Suprapubic skin (tissue), 4 donors: ENCODE measurements at regions not wholly inside any gene's neighbourhood (a gene's known extent, or its start where the extent isn't known, plus 50 kb on each side); places are given as distances from the start of the nearest gene placed in this dataset.

ENCODE experiments used
- DNase-seq, 2 donors: peaks; one replicate each; pipeline ENCODE4 v3.0.0-alpha.2; 2019; ENCODE audit warnings: low spot score in 2 of 2
- H3K27ac ChIP-seq: fragments of 200-600 bp; sonication (generic); one replicate; pipeline ENCODE4 v1.5.1; 2019
- H3K27me3 ChIP-seq: fragments of 200-600 bp; sonication (generic); one replicate; pipeline ENCODE4 v1.5.1; 2019
- H3K36me3 ChIP-seq: fragments of 200-600 bp; sonication (generic); one replicate; pipeline ENCODE4 v1.5.1; 2019
- H3K4me1 ChIP-seq: fragments of 200-600 bp; sonication (generic); one replicate; pipeline ENCODE4 v1.5.1; 2019
- H3K4me3 ChIP-seq: fragments of 200-600 bp; sonication (generic); one replicate; pipeline ENCODE4 v1.5.1; 2019; ENCODE audit warnings: mild to moderate bottlenecking
- H3K9me3 ChIP-seq: fragments of 200-600 bp; sonication (generic); one replicate; pipeline ENCODE4 v1.5.1; 2019
- EP300 ChIP-seq: sonication (generic); formaldehyde crosslinking; IDR thresholded peaks from one replicate; pipeline ENCODE4 v1.6.1; 2017; ENCODE audit warnings: antibody characterized with exemption
- POLR2A ChIP-seq, 2 donors: fragments of 450-650 bp; IDR thresholded peaks; one replicate each; pipeline ENCODE4 v1.6.1; 2017; ENCODE audit warnings: antibody characterized with exemption in 2 of 2, mild to moderate bottlenecking in 2 of 2, moderate library complexity in 2 of 2
- POLR2AphosphoS5 ChIP-seq, 3 donors: sonication (generic); formaldehyde crosslinking; IDR thresholded peaks; one replicate each; pipeline ENCODE4 v1.6.1; 2017; ENCODE audit warnings: antibody characterized with exemption in 3 of 3
- WGBS: methylation state at CpG from one replicate; pipeline ENCODE4 v1.1.5; 2018; 5-methylcytosine and 5-hydroxymethylcytosine counted together
- TF ChIP-seq, protein P1 (sequence below), 2 donors: fragments of 200-600 bp in 1 of 2; fragments of 450-650 bp in 1 of 2; sonication (generic) in 1 of 2; IDR thresholded peaks; one replicate each; pipeline ENCODE4 v1.5.1; 2016 to 2019; ENCODE audit warnings: antibody characterized with exemption in 2 of 2, mild to moderate bottlenecking in 1 of 2, moderate library complexity in 1 of 2

DNA sequence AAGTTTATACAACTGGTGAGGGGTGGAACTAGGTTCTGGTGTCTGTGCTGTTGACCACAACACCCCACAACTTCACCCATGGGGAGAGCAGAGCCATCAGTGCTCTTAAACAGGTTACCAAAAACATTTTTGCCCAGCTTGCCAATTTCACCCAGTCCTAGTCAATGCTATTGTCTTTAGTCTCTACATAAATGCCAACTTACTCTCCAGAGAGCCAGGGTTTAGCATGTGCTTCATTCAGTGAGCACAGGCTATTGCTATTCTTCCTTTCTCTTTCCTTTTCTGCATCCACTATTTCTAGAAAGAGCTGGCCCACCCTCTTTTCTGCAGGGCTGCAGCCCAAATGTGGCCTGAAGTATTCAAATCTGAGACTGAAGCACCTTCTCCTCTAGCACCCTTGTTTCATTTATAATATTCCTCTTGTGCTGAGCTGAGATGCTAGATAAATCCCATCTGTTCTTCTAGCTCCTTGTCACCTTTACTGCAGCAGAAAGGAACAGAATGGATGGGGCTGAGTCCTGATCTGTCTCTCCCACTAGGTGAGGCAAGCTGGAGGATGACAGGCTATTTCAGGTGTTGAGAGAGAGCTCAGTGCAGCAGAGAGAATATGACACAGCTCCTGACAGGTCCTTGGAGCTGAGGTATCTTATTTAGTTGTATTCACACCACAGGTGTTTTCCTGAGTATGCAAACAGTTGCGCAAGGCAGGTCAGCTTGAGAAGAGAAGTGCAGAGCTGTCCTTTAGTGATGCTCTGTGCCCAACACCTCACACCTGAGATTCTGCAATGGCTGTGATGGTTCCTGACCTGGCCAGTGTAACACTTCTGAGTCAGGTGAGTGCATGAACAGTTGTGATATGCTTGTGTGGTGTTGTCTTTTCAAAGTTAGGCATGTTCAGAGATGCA, 819.2 kb downstream of the CCSER2 start:
- WGBS, result 100% methylated on average over 1 of the region's 1 CpG
- TF ChIP-seq POLR2A (IDR thresholded peaks at IDR 0.05), result no peak
- TF ChIP-seq, protein P1, sequence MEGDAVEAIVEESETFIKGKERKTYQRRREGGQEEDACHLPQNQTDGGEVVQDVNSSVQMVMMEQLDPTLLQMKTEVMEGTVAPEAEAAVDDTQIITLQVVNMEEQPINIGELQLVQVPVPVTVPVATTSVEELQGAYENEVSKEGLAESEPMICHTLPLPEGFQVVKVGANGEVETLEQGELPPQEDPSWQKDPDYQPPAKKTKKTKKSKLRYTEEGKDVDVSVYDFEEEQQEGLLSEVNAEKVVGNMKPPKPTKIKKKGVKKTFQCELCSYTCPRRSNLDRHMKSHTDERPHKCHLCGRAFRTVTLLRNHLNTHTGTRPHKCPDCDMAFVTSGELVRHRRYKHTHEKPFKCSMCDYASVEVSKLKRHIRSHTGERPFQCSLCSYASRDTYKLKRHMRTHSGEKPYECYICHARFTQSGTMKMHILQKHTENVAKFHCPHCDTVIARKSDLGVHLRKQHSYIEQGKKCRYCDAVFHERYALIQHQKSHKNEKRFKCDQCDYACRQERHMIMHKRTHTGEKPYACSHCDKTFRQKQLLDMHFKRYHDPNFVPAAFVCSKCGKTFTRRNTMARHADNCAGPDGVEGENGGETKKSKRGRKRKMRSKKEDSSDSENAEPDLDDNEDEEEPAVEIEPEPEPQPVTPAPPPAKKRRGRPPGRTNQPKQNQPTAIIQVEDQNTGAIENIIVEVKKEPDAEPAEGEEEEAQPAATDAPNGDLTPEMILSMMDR (IDR thresholded peaks at IDR 0.05), result no peak
- no peak for TF ChIP-seq POLR2AphosphoS5 (IDR thresholded peaks at IDR 0.05)
- TF ChIP-seq EP300, result no peak
- DNase-seq, result no peak
- no peaks in the 10 kb centered on the region for H3K4me1 ChIP-seq
- H3K27me3 ChIP-seq, result no peaks in the 10 kb centered on the region
- no peak overlapping the region for H3K4me3 ChIP-seq
- H3K36me3 ChIP-seq, result no peaks in the 10 kb centered on the region
- no peak overlapping the region for H3K27ac ChIP-seq
- no peaks in the 10 kb centered on the region for H3K9me3 ChIP-seq

DNA sequence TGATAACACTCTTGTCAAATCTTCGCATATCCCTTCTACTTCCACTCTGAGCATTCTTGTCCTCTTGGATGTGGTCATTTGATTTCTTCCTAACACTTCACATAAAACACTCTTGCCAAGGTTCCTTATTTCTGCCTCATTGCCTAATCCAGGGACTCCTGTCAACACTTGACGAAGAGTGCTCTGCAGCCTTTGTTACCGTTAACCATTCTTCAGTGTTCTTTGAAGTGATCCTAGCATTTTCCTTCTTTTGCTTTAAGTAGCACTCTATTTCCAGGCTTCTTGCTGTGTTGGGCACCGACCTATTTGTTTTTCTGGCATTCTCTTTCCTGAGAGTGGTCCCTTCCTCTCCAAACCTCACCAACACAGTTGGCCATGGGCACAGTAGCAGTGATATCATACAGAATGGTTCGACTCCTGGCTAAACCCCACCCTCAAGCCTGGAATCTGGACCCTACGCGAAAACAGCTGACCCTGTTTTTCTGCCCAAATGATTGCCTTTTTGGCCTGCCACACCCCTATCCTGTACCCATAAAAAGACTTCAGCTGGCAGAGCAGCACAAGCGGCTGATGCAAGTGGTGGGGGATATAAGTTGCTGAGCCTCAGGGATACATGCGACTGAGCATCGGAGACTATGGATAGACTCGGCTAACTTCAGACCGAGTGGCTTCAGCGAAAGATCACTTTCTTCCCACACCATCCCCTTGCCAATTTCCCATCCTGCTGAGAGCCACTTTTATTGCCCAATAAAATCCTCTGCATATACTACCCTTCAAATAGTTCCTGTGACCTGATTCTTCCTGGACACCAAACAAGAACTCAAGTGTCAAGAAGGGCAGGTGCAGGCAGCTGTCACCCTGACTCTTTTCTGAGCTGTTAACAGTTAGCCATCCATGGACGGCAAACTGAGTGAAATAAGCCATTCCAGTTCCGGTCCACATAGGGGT, 820.6 kb downstream of the CCSER2 start:
- no peaks in the 10 kb centered on the region for H3K9me3 ChIP-seq
- H3K36me3 ChIP-seq, result no peaks in the 10 kb centered on the region
- no peaks in the 10 kb centered on the region for H3K4me1 ChIP-seq
- no peaks in the 10 kb centered on the region for H3K27me3 ChIP-seq
- H3K4me3 ChIP-seq, result no peak overlapping the region
- H3K27ac ChIP-seq, result no peak overlapping the region
- no peak for DNase-seq
- TF ChIP-seq POLR2A (IDR thresholded peaks at IDR 0.05) (no peak), POLR2AphosphoS5 (IDR thresholded peaks at IDR 0.05) (no peak), EP300 (no peak)
- TF ChIP-seq, protein P1 (IDR thresholded peaks at IDR 0.05), result no peak
- WGBS, result 73% methylated on average over 14 of the region's 15 CpGs

DNA sequence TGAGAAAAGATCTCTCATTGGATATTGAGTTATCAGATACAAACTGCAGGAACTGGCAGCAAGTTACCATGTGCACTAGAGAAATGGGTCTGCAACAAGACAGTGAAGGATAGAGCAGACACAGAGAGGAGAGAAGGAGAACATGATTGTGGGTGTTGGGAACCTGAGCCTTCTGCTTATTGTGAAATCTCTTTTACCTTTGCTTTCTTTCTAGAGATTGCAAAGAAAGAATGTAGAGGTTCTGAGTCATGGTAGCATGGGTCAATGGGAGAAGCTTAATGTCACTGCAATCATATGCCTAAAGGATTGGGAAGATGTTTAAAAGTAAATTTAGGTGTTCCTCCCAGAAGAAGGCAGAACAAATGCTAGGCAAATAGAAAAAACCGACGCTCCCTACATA, 821.4 kb downstream of the CCSER2 start:
- Histone ChIP-seq H3K27ac (no peak overlapping the region), H3K36me3 (no peaks in the 10 kb centered on the region), H3K4me1 (no peaks in the 10 kb centered on the region), H3K27me3 (no peaks in the 10 kb centered on the region), H3K4me3 (no peak overlapping the region), H3K9me3 (no peaks in the 10 kb centered on the region)
- DNase-seq, result no peak
- TF ChIP-seq POLR2A (IDR thresholded peaks at IDR 0.05) (no peak), EP300 (no peak), POLR2AphosphoS5 (IDR thresholded peaks at IDR 0.05) (no peak)
- TF ChIP-seq, protein P1 (IDR thresholded peaks at IDR 0.05), result no peak
- WGBS, result 90% methylated on average over 2 of the region's 2 CpGs

DNA sequence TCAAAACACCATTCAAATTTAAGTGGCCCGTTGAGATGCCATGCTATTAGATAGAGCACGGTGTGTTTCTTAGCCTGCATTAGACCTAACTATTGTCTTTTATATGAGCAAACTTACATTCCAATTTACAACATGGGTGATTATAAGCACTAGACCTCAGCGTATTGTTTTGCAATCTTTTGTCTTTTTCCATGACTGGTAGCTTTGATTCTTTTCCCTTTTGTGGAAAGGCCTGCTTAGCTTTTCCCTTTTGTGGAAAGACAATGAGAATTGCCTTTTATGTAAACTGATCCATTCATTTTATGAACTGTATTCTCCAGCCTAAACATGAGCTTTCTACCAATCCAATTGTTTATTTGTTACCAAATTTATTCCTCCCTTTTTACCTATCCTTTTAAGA, 823.1 kb downstream of the CCSER2 start:
- Histone ChIP-seq H3K27me3 (no peaks in the 10 kb centered on the region), H3K9me3 (no peaks in the 10 kb centered on the region)
- 82% methylated on average over 3 of the region's 3 CpGs for WGBS

More for the DNA sequence above, 823.1 kb downstream of the CCSER2 start:
- Histone ChIP-seq H3K4me1 (no peaks in the 10 kb centered on the region), H3K36me3 (no peaks in the 10 kb centered on the region), H3K4me3 (no peak overlapping the region), H3K27ac (no peak overlapping the region)
- TF ChIP-seq POLR2AphosphoS5 (IDR thresholded peaks at IDR 0.05) (no peak), POLR2A (IDR thresholded peaks at IDR 0.05) (no peak), EP300 (no peak)
- TF ChIP-seq, protein P1 (IDR thresholded peaks at IDR 0.05), result no peak
- DNase-seq, result no peak
